MCF 10A (cell line): ENCODE measurements at regions not wholly inside any gene's neighbourhood (a gene's known extent, or its start where the extent isn't known, plus 50 kb on each side); places are given as distances from the start of the nearest gene placed in this dataset.

Experiments used
- BruUV-seq: library from RNA; stranded (reverse); fragments of 400-500 nt; replicated peaks from 2 replicates; lab custom pipeline; 2021; lab: Mats Ljungman, UMichigan
- CTCF ChIA-PET: fragments of 300-600 bp; sonication (Branson Sonifier 250); formaldehyde crosslinking; extraction: SDS; loops from one replicate; lab custom pipeline; 2021; ENCODE audit warnings: antibody characterized with exemption, inconsistent platforms; lab: Yijun Ruan, JAX
- POLR2A ChIA-PET: fragments of 300-600, 350-650 bp; sonication (Branson Sonifier 250); formaldehyde crosslinking; extraction: SDS; loops from one replicate; lab custom pipeline; 2020; ENCODE audit warnings: antibody characterized with exemption, inconsistent platforms; lab: Yijun Ruan, JAX
- DNase-seq: peaks from one replicate; pipeline ENCODE4 v3.0.0-alpha.2; 2018; ENCODE audit not compliant: unreplicated experiment
- H3K27ac Mint-ChIP-seq: one replicate; pipeline ENCODE4 v1.8.0; 2022; ENCODE audit warnings: mild to moderate bottlenecking, low read depth, mixed read lengths; ENCODE audit not compliant: unreplicated experiment
- H3K27me3 Mint-ChIP-seq: one replicate; pipeline ENCODE4 v1.8.0; 2022; ENCODE audit warnings: mixed read lengths; ENCODE audit not compliant: insufficient read depth, unreplicated experiment
- H3K36me3 Mint-ChIP-seq: one replicate; pipeline ENCODE4 v1.8.0; 2022; ENCODE audit warnings: mild to moderate bottlenecking, moderate library complexity, mixed read lengths; ENCODE audit not compliant: insufficient read depth, unreplicated experiment
- H3K4me1 Mint-ChIP-seq: one replicate; pipeline ENCODE4 v1.8.0; 2022; ENCODE audit warnings: mixed read lengths; ENCODE audit not compliant: insufficient read depth, unreplicated experiment
- H3K4me3 Mint-ChIP-seq: one replicate; pipeline ENCODE4 v1.8.0; 2022; ENCODE audit warnings: mild to moderate bottlenecking, moderate library complexity, mixed read lengths; ENCODE audit not compliant: unreplicated experiment
- H3K9me3 Mint-ChIP-seq: one replicate; pipeline ENCODE4 v1.8.0; 2022; ENCODE audit warnings: mixed read lengths; ENCODE audit not compliant: unreplicated experiment
- CTCF ChIP-seq: fragments of 200-600 bp; IDR thresholded peaks from one replicate; pipeline ENCODE4 v1.8.0; 2022; ENCODE audit warnings: antibody characterized with exemption, mild to moderate bottlenecking; ENCODE audit not compliant: unreplicated experiment
- intact Hi-C: fragments of 100-400 bp; cut with micrococcal nuclease; formaldehyde crosslinking; loops from 2 replicates; pipeline ENCODE4 v1.14.1; 2022

- intact Hi-C loops: loop anchor here (2.0 kb wide), 1 partner anchor 63 kb away; no protein-coding TSS in a partner anchor
- no peak for TF ChIP-seq CTCF
- H3K27ac Mint-ChIP-seq: no peak overlapping the region
Measured at GRCh38 chr10:125263551-125263950, 103.2 kb upstream of the CTBP2 start.

DNA sequence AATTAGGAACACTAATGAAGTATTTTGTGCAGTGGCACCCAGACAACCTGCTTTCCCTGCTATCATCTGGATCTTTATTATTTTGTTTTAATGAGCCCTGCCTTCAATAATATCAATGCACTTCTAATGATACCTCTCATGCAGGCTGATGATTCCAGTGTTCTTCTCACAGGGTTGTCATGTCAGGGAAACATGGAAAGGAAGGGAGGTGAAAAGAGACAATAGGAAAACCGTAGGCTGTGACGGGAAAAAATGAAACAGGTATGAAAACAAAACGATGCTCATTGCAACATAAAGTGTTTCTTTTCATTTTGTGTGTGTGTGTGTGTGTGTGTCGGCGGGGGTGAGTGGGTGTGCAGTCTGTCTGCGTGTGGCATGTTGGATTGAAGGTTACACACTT, 102.6 kb upstream of the CTBP2 start:
- Mint-ChIP-seq H3K27ac (no peak overlapping the region), H3K4me1 (peaks cover 30% of the 10 kb centered on the region), H3K36me3 (peaks cover 8% of the 10 kb centered on the region), H3K27me3 (no peaks in the 10 kb centered on the region), H3K9me3 (no peaks in the 10 kb centered on the region), H3K4me3 (no peak overlapping the region)
- BruUV-seq: no TSS peak
- CTCF ChIA-PET: interaction anchor here (1.8 kb wide), 1 partner anchor 31 kb away, joined by 5 read pairs; no protein-coding TSS in a partner anchor
- POLR2A ChIA-PET: no interaction called here
- no peak for DNase-seq
- intact Hi-C loops: loop anchor here (2.0 kb wide), 1 partner anchor 62 kb away; no protein-coding TSS in a partner anchor
- TF ChIP-seq CTCF: no peak

More at GRCh38 chr10:125263551-125263950, 103.2 kb upstream of the CTBP2 start:
- ChIA-PET POLR2A (interaction anchor here (0.8 kb wide), 1 partner anchor 32 kb away, joined by 3 read pairs; no protein-coding TSS in a partner anchor), CTCF (interaction anchor here (1.1 to 1.8 kb wide), 2 partner anchors 32 to 37 kb away, joined by 3 to 5 read pairs; no protein-coding TSS in a partner anchor)
- H3K36me3 Mint-ChIP-seq: peaks cover 8% of the 10 kb centered on the region
- peak; percentile 79 for DNase-seq
- BruUV-seq: TSS peak; percentile 64
- H3K9me3 Mint-ChIP-seq: no peaks in the 10 kb centered on the region
- peaks cover 30% of the 10 kb centered on the region for H3K4me1 Mint-ChIP-seq
- H3K27me3 Mint-ChIP-seq: no peaks in the 10 kb centered on the region
- H3K4me3 Mint-ChIP-seq: no peak overlapping the region

GRCh38 chr10:125262409-125262808, 102.0 kb upstream of the CTBP2 start:
- no peak for TF ChIP-seq CTCF
- BruUV-seq: no TSS peak
- DNase-seq: no peak
- Mint-ChIP-seq H3K36me3 (peaks cover 8% of the 10 kb centered on the region), H3K9me3 (no peaks in the 10 kb centered on the region), H3K4me1 (peaks cover 25% of the 10 kb centered on the region), H3K27me3 (no peaks in the 10 kb centered on the region), H3K27ac (no peak overlapping the region), H3K4me3 (no peak overlapping the region)
- intact Hi-C loops: loop anchor here (2.0 kb wide), 1 partner anchor 62 kb away; no protein-coding TSS in a partner anchor
- CTCF ChIA-PET: interaction anchor here (0.7 kb wide), 1 partner anchor 28 kb away, joined by 4 read pairs; no protein-coding TSS in a partner anchor
- POLR2A ChIA-PET: interaction anchor here (0.6 to 0.7 kb wide), 2 partner anchors 18 to 768 kb away, joined by 4 read pairs; no protein-coding TSS in a partner anchor

GRCh38 chr10:125261491-125262186, 101.3 kb upstream of the CTBP2 start:
- H3K36me3 Mint-ChIP-seq: peaks cover 8% of the 10 kb centered on the region
- no peak overlapping the region for H3K27ac Mint-ChIP-seq
- BruUV-seq: no TSS peak
- ChIA-PET CTCF (interaction anchor here (0.6 to 0.7 kb wide), 2 partner anchors 17 to 27 kb away, joined by 3 to 4 read pairs; no protein-coding TSS in a partner anchor), POLR2A (interaction anchor here (0.6 to 0.7 kb wide), 2 partner anchors 19 to 767 kb away, joined by 4 read pairs; no protein-coding TSS in a partner anchor)
- TF ChIP-seq CTCF: no peak
- H3K27me3 Mint-ChIP-seq: no peaks in the 10 kb centered on the region
- H3K9me3 Mint-ChIP-seq: no peaks in the 10 kb centered on the region
- intact Hi-C loops: loop anchor here (2.0 kb wide), 1 partner anchor 61 kb away; no protein-coding TSS in a partner anchor
- peaks cover 24% of the 10 kb centered on the region for H3K4me1 Mint-ChIP-seq
- no peak overlapping the region for H3K4me3 Mint-ChIP-seq
- no peak for DNase-seq
